Loucy (cell line): ENCODE measurements at regions not wholly inside any gene's neighbourhood (a gene's known extent, or its start where the extent isn't known, plus 50 kb on each side); places are given as distances from the start of the nearest gene placed in this dataset.
"Not testable (repeated sequence)": the region's sequence is repeated elsewhere in the genome, so short reads cannot be mapped to it uniquely, and the experiment has no call there.

Experiments used
- EZH2phosphoT487 ChIP-seq: fragments of 200-600 bp; IDR thresholded peaks from 2 replicates; pipeline ENCODE4 v1.6.1; 2018; ENCODE audit warnings: antibody characterized with exemption, mild to moderate bottlenecking, moderate library complexity, borderline replicate concordance
- TF ChIP-seq, protein P1 (sequence below): fragments of 200-600 bp; sonication (generic); conservative IDR thresholded peaks from 2 replicates; pipeline ENCODE4 v1.5.1; 2014; ENCODE audit warnings: mild to moderate bottlenecking, antibody characterized with exemption, low read length

GRCh38 chr1:89438301-89438700 is 74.4 kb downstream of the GBP6 start:
- TF ChIP-seq, protein P1, sequence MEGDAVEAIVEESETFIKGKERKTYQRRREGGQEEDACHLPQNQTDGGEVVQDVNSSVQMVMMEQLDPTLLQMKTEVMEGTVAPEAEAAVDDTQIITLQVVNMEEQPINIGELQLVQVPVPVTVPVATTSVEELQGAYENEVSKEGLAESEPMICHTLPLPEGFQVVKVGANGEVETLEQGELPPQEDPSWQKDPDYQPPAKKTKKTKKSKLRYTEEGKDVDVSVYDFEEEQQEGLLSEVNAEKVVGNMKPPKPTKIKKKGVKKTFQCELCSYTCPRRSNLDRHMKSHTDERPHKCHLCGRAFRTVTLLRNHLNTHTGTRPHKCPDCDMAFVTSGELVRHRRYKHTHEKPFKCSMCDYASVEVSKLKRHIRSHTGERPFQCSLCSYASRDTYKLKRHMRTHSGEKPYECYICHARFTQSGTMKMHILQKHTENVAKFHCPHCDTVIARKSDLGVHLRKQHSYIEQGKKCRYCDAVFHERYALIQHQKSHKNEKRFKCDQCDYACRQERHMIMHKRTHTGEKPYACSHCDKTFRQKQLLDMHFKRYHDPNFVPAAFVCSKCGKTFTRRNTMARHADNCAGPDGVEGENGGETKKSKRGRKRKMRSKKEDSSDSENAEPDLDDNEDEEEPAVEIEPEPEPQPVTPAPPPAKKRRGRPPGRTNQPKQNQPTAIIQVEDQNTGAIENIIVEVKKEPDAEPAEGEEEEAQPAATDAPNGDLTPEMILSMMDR: not testable (repeated sequence)
- TF ChIP-seq EZH2phosphoT487: not testable (repeated sequence)
